ENCODE measurements at regions not wholly inside any gene's neighbourhood (a gene's known extent, or its start where the extent isn't known, plus 50 kb on each side); places are given as distances from the start of the nearest gene placed in this dataset.

- DNase-seq = no peak
Measured at GRCh38 chr5:28065656-28066055, 1027.3 kb upstream of the CDH9 start.

- no peak for DNase-seq
Measured at GRCh38 chr5:28046596-28046995, 1008.2 kb upstream of the CDH9 start.

- no peak for DNase-seq
Measured at GRCh38 chr5:28027851-28028250, 989.5 kb upstream of the CDH9 start.

- no peak for DNase-seq
Measured at GRCh38 chr5:28017178-28017577, 978.8 kb upstream of the CDH9 start.

GRCh38 chr5:28014779-28015178 lies 976.4 kb upstream of the CDH9 start:
- DNase-seq = no peak

- DNase-seq = no peak
Measured at GRCh38 chr5:28012538-28012937, 974.2 kb upstream of the CDH9 start.

GRCh38 chr5:28009576-28009975 lies 971.2 kb upstream of the CDH9 start:
- DNase-seq = no peak

GRCh38 chr5:27996665-27997064 lies 958.3 kb upstream of the CDH9 start:
- DNase-seq = no peak

- DNase-seq = no peak
Measured at GRCh38 chr5:27995867-27996266, 957.5 kb upstream of the CDH9 start.

GRCh38 chr5:27978322-27978721 lies 939.9 kb upstream of the CDH9 start:
- DNase-seq = no peak

- no peak for DNase-seq
Measured at GRCh38 chr5:27969157-27969556, 930.8 kb upstream of the CDH9 start.

- DNase-seq = no peak
Measured at GRCh38 chr5:27963050-27963783, 924.8 kb upstream of the CDH9 start.

- DNase-seq = no peak
Measured at GRCh38 chr5:27962198-27962597, 923.8 kb upstream of the CDH9 start.

- no peak for DNase-seq
Measured at GRCh38 chr5:27947088-27947487, 908.7 kb upstream of the CDH9 start.

GRCh38 chr5:27944471-27944870 lies 906.1 kb upstream of the CDH9 start:
- no peak for DNase-seq

GRCh38 chr5:27938989-27939388 lies 900.6 kb upstream of the CDH9 start:
- no peak for DNase-seq

GRCh38 chr5:27928060-27928459 lies 889.7 kb upstream of the CDH9 start:
- no peak for DNase-seq

GRCh38 chr5:27911216-27911615 lies 872.8 kb upstream of the CDH9 start:
- no peak for DNase-seq

- DNase-seq = no peak
Measured at GRCh38 chr5:27908341-27908740, 870.0 kb upstream of the CDH9 start.

- DNase-seq = no peak
Measured at GRCh38 chr5:27906931-27907601, 868.7 kb upstream of the CDH9 start.

GRCh38 chr5:27906481-27906880 lies 868.1 kb upstream of the CDH9 start:
- DNase-seq = no peak

GRCh38 chr5:27900761-27901160 lies 862.4 kb upstream of the CDH9 start:
- no peak for DNase-seq

GRCh38 chr5:27876071-27876470 lies 837.7 kb upstream of the CDH9 start:
- DNase-seq = no peak
